Mucosa of rectum (tissue), 2 donors: ENCODE measurements at regions not wholly inside any gene's neighbourhood (a gene's known extent, or its start where the extent isn't known, plus 50 kb on each side); places are given as distances from the start of the nearest gene placed in this dataset.

ENCODE experiments used
- H3K27ac ChIP-seq, 2 donors: one replicate each; pipeline ENCODE4 v1.7.0; 2013; ENCODE audit warnings: inconsistent platforms in 2 of 2, low read depth in 2 of 2, low read length in 2 of 2
- H3K27me3 ChIP-seq, 2 donors: one replicate each; pipeline ENCODE4 v1.7.0; 2013; ENCODE audit warnings: low read length in 2 of 2; ENCODE audit not compliant: control insufficient read depth in 2 of 2, insufficient read depth in 2 of 2
- H3K36me3 ChIP-seq, 2 donors: one replicate each; pipeline ENCODE4 v1.7.0; 2013; ENCODE audit warnings: low read length in 2 of 2; ENCODE audit not compliant: control insufficient read depth in 2 of 2, insufficient read depth in 2 of 2
- H3K4me1 ChIP-seq, 2 donors: one replicate each; pipeline ENCODE4 v1.7.0; 2013; ENCODE audit warnings: low read length in 2 of 2, mild to moderate bottlenecking in 1 of 2; ENCODE audit not compliant: control insufficient read depth in 2 of 2, insufficient read depth in 2 of 2
- H3K4me3 ChIP-seq, 2 donors: one replicate each; pipeline ENCODE4 v1.7.0; 2013; ENCODE audit warnings: low read length in 2 of 2
- H3K9ac ChIP-seq, 2 donors: one replicate each; pipeline ENCODE4 v1.7.0; 2013; ENCODE audit warnings: low read length in 2 of 2, low read depth in 1 of 2, mild to moderate bottlenecking in 1 of 2
- H3K9me3 ChIP-seq, 2 donors: one replicate each; pipeline ENCODE4 v1.7.0; 2013; ENCODE audit warnings: low read length in 2 of 2; ENCODE audit not compliant: control insufficient read depth in 2 of 2
- donor health status: healthy.
- donor health status: Normal muscosa, but diverticular disease.

DNA sequence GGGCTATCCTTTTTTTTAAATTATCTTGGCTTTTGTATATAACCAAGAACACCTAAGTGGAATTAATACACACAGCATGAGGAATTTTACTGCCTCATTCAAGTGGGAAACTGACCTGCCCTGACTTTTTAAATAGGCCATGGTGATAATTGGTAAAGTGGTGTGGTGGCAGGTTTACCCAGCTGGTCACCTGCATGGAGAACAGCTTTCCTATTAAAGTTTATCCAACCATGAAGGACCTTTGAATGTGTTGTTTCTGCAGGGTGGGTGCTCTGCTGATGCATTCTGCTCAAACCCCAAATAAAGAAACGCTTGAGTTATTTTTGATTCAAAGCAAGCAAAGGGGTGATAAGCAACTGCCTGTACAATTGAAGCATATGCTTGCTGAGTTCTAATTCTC, 261.0 kb upstream of the GRIN3A start:
- H3K4me3 ChIP-seq = no peak overlapping the region
- no peaks in the 10 kb centered on the region for H3K36me3 ChIP-seq
- no peak overlapping the region for H3K9ac ChIP-seq
- no peak overlapping the region for H3K27ac ChIP-seq
- H3K27me3 ChIP-seq = no peaks in the 10 kb centered on the region
- no peaks in the 10 kb centered on the region for H3K4me1 ChIP-seq
- no peaks in the 10 kb centered on the region for H3K9me3 ChIP-seq

DNA sequence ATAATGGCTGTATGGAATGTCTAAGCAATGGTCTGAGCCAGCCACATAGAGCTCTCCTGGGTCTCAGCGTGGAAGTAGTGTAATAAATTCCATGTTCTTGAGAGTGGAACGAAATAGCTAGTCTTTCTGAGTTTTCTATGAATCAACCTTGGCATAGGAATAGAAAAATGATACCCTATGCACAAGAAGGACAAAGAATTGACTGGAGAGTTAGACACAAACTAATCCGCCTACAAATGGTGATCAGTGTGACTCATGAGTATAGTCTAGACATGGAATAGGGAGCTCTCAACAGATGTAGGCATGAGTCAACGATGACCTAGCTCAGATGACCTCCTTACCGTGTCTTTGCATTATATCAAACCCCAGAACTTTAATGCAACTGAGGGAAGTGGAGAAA, 256.8 kb upstream of the GRIN3A start:
- no peaks in the 10 kb centered on the region for H3K36me3 ChIP-seq
- no peaks in the 10 kb centered on the region for H3K9me3 ChIP-seq
- no peak overlapping the region for H3K9ac ChIP-seq
- H3K4me1 ChIP-seq = no peaks in the 10 kb centered on the region
- H3K27ac ChIP-seq = no peak overlapping the region
- H3K27me3 ChIP-seq = no peaks in the 10 kb centered on the region
- no peak overlapping the region for H3K4me3 ChIP-seq

DNA sequence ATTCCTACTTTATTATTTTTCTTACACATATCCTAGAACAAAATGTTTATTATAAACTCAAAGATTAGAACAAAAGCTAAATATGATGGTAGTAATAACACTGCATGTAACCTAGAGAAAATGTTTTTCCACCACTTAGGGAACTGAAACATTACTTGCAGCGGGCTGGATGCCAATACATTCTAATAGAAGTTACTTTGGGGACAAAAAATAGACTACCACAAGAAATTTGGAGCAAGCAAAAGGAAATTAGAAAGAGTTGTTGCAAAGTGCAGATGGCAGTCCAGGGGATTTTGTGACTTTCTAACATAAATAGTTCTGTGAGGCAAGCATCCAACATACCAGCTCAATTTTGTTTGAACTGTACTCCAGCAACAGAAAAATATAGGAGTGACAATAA, 255.3 kb upstream of the GRIN3A start:
- Histone ChIP-seq H3K4me1 (no peaks in the 10 kb centered on the region), H3K27me3 (no peaks in the 10 kb centered on the region), H3K9me3 (no peaks in the 10 kb centered on the region), H3K27ac (no peak overlapping the region), H3K4me3 (no peak overlapping the region), H3K9ac (no peak overlapping the region), H3K36me3 (no peaks in the 10 kb centered on the region)

DNA sequence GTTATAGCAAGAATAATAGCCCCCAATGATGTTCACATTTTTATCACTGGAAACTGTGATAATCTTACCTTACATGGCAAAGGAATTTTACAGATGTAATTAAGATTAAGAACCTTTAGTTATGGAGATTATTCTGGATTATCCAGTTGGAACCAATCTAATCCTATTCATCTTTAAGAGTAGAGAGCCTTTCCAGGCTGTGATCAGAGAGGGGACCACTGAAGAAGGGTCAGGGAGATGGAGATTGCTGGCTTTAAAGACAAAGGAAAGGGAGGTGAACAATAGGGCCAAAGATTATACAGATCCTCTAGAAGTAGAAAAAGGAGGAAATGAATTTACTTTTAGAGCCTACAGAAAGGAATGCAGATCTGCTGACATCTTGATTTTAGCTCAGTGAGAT, 253.5 kb upstream of the GRIN3A start:
- H3K27me3 ChIP-seq = no peaks in the 10 kb centered on the region
- H3K9ac ChIP-seq = no peak overlapping the region
- no peaks in the 10 kb centered on the region for H3K4me1 ChIP-seq
- H3K27ac ChIP-seq = no peak overlapping the region
- H3K36me3 ChIP-seq = no peaks in the 10 kb centered on the region
- no peak overlapping the region for H3K4me3 ChIP-seq
- no peaks in the 10 kb centered on the region for H3K9me3 ChIP-seq

DNA sequence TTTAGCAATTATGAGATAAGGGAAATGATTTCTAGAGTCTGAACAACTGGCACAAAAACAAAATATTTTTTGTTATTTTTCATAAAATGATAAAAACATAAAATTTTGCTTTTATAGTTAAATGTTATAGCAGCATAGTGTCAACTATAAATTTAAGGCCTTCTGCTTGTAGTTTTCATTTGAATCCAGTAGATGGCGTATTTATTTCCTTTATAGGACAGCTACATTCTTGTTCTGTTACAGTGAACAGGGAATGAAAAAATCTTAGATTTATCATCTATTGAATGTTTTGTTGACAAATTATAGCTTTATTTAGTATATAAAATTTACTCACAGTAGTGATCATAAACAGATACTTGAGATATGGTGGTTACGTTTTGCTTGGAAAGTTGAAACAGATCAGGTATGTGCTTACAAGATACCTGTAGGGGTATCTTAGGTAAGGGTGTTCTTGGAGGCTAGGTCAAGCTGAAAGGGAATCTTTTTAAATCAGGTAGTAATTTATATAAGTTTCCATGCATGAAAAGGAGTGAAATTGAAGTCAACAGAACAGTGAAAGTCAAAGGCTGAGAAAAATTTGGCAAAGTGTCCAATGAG, 239.3 kb upstream of the GRIN3A start:
- Histone ChIP-seq H3K9me3 (no peaks in the 10 kb centered on the region), H3K9ac (no peak overlapping the region), H3K36me3 (no peaks in the 10 kb centered on the region), H3K4me1 (no peaks in the 10 kb centered on the region), H3K27me3 (no peaks in the 10 kb centered on the region), H3K27ac (no peak overlapping the region), H3K4me3 (no peak overlapping the region)

DNA sequence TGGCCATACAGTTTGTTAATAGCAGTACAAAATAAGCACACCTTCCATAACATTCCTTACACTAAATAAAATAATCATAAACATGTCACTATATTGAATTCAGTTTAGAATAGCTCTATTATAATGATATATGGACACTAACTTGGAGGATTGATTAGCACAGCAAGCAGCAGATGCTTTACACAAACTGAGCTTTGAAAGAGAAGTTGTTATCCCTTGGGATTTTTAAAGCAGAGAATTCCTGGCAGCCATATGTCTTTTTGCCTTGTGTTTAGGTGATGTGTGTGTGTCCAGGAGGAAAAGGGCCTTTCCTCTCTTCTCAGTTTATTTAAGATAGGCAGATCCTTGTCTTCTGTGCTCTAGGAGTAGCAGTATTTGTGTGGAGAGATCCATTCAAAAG, 232.2 kb upstream of the GRIN3A start:
- H3K4me3 ChIP-seq = no peak overlapping the region
- no peaks in the 10 kb centered on the region for H3K4me1 ChIP-seq
- no peak overlapping the region for H3K9ac ChIP-seq

DNA sequence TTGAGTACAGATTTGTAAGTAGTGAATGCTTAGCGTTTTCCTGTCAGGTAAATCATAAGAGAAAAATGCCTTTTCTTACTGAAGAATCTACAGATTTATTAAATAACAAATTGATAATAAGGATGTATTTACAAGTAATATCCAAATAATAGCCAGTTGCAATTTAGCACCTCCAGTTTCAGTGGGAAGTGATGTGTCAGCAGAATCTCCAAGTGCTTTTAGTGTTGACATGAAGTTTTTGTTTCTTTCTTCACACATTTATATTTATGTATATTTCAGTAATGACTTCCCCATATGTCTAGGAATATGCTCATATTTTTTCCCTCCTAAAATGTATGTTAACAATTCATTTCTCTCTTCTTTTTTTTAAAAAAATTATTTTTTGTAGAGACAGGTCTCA, 229.9 kb upstream of the GRIN3A start:
- H3K27me3 ChIP-seq = no peaks in the 10 kb centered on the region
- no peak overlapping the region for H3K4me3 ChIP-seq
- H3K4me1 ChIP-seq = no peaks in the 10 kb centered on the region
- H3K9me3 ChIP-seq = no peaks in the 10 kb centered on the region
- no peak overlapping the region for H3K27ac ChIP-seq
- no peaks in the 10 kb centered on the region for H3K36me3 ChIP-seq
- H3K9ac ChIP-seq = no peak overlapping the region

More for the DNA sequence above, 232.2 kb upstream of the GRIN3A start:
- Histone ChIP-seq H3K27ac (no peak overlapping the region), H3K36me3 (no peaks in the 10 kb centered on the region), H3K27me3 (no peaks in the 10 kb centered on the region), H3K9me3 (no peaks in the 10 kb centered on the region)

DNA sequence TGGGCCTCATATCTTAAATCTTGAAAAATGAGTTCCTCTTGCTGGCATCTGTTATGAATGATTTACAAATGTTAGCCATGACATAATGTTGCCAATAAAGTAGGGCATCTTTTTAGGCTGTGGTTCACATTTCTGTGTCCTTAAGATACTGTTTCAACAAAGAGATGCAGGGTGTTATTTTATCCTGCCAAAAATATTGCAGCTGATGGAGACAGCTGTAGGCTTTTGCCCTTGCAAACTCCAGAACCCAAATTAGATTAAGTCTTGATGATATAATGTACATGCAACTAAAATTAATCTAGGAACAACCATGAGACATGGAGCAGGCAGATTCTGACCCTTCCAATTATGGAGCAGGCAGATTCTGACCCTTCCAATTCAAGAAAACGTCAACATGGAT, 228.2 kb upstream of the GRIN3A start:
- no peak overlapping the region for H3K27ac ChIP-seq
- H3K4me3 ChIP-seq = no peak overlapping the region

DNA sequence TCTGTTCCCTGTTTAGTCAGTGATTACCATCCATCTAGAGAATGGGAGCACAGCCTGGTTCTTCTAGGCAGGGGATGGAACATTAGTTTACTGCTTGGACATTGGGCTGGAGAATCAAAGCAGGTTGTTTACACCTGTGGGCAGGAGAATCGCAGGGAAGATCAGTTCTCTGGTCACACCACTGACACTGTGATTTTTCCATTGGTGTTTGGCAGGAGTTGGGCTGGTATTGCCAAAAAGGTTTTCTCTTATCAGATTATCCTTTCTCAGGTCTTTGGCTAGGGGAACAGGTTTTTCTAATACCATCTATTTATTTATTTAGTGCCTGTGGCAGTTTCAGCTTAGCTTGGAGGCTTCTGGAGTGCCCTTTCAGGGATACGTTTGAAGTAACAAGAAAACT, 219.3 kb upstream of the GRIN3A start:
- H3K36me3 ChIP-seq = no peaks in the 10 kb centered on the region
- H3K4me3 ChIP-seq = no peak overlapping the region
- H3K4me1 ChIP-seq = no peaks in the 10 kb centered on the region
- no peaks in the 10 kb centered on the region for H3K27me3 ChIP-seq
- H3K27ac ChIP-seq = no peak overlapping the region
- H3K9ac ChIP-seq = no peak overlapping the region
- no peaks in the 10 kb centered on the region for H3K9me3 ChIP-seq

More for the DNA sequence above, 228.2 kb upstream of the GRIN3A start:
- no peaks in the 10 kb centered on the region for H3K36me3 ChIP-seq
- H3K9ac ChIP-seq = no peak overlapping the region
- no peaks in the 10 kb centered on the region for H3K4me1 ChIP-seq
- no peaks in the 10 kb centered on the region for H3K9me3 ChIP-seq
- no peaks in the 10 kb centered on the region for H3K27me3 ChIP-seq

DNA sequence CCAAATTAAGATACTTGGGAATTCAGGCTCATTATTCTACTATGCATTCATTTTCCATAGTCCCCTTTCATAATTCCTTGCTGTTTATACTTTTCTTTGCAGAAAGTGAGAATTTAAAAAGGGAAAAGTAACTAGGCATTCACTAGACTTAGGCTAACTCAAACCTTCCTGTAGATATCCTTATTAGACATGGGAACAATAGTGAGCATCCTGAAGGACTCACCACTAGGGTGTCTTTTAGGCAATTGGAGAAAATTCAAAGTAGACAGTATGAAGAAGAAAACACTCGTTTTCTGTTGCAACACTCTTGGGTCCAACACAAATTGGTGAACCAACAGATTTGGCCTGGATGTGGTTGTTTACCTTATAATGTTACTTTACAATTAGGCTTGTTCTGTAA, 213.2 kb upstream of the GRIN3A start:
- Histone ChIP-seq H3K9ac (no peak overlapping the region), H3K4me3 (no peak overlapping the region), H3K4me1 (no peaks in the 10 kb centered on the region), H3K27me3 (no peaks in the 10 kb centered on the region), H3K36me3 (no peaks in the 10 kb centered on the region), H3K27ac (no peak overlapping the region), H3K9me3 (no peaks in the 10 kb centered on the region)

DNA sequence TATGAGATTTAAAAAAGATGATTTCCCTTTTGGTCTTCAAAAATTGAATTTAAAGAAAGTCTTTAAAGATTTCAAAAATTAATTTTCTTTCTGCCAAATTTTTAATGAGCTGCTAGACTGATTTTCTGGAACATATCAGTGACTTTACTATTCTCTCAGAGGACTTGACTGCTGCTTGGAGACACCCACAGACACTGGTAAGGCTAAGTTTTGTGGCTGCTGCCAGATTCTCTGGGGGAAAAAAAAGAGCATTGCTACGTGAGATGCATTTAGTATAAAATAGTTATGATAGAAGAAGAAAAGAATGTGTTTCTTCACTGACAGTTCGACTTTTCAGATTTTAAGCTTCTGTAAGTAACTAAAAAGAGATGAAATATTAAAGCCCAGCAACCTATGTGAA, 193.3 kb upstream of the GRIN3A start:
- Histone ChIP-seq H3K4me1 (no peaks in the 10 kb centered on the region), H3K27me3 (no peaks in the 10 kb centered on the region), H3K27ac (no peak overlapping the region), H3K9ac (no peak overlapping the region), H3K36me3 (no peaks in the 10 kb centered on the region), H3K4me3 (no peak overlapping the region), H3K9me3 (no peaks in the 10 kb centered on the region)
